IMR-90 (cell line): ENCODE measurements at regions not wholly inside any gene's neighbourhood (a gene's known extent, or its start where the extent isn't known, plus 50 kb on each side); places are given as distances from the start of the nearest gene placed in this dataset.

ENCODE experiments used
- ATAC-seq: fragments of 200-7000 bp; cut with Tn5 transposase; 2 replicates; pipeline ENCODE4 v1.9.1; 2020; ENCODE audit warnings: low read depth, mild to moderate bottlenecking, moderate library complexity
- BruUV-seq: library from RNA; stranded (reverse); fragments of 400-500 nt; replicated peaks from 2 replicates; lab custom pipeline; 2021; lab: Mats Ljungman, UMichigan
- CTCF ChIA-PET: fragments of 300-600 bp; formaldehyde crosslinking; extraction: SDS; loops from one replicate; lab custom pipeline; 2021; ENCODE audit warnings: antibody characterized with exemption; lab: Yijun Ruan, JAX
- POLR2A ChIA-PET: fragments of 300-600 bp; sonication (Branson Sonifier 250); formaldehyde crosslinking; loops from one replicate; lab custom pipeline; 2022; ENCODE audit warnings: antibody characterized with exemption; ENCODE audit not compliant: unreplicated experiment; lab: Charles Lee
- DNase-seq: peaks from one replicate; pipeline ENCODE4 v3.0.0; 2013
- H2AFZ ChIP-seq: replicated peaks from 2 replicates; pipeline ENCODE3; 2013; ENCODE audit warnings: low read length, mild to moderate bottlenecking; ENCODE audit not compliant: poor library complexity
- H2AK5ac ChIP-seq: 2 replicates; pipeline ENCODE4 v1.6.1; 2013; ENCODE audit warnings: low read depth, low read length, inconsistent platforms
- H2AK9ac ChIP-seq: replicated peaks from 2 replicates; pipeline ENCODE3; 2013; ENCODE audit warnings: mild to moderate bottlenecking, low read depth, low read length, moderate library complexity; ENCODE audit not compliant: poor library complexity
- H2BK120ac ChIP-seq: 2 replicates; pipeline ENCODE4 v1.6.1; 2013; ENCODE audit warnings: low read depth, low read length, inconsistent platforms
- H2BK15ac ChIP-seq: 3 replicates; pipeline ENCODE4 v1.6.1; 2013; ENCODE audit warnings: low read depth, low read length, inconsistent platforms
- H2BK20ac ChIP-seq: 2 replicates; pipeline ENCODE4 v1.6.1; 2013; ENCODE audit warnings: low read depth, mild to moderate bottlenecking, inconsistent platforms, low read length, moderate library complexity
- H2BK5ac ChIP-seq: 2 replicates; pipeline ENCODE4 v1.6.1; 2013; ENCODE audit warnings: mild to moderate bottlenecking, low read depth, low read length, inconsistent platforms; ENCODE audit not compliant: poor library complexity, severe bottlenecking
- H3K14ac ChIP-seq: replicated peaks from 2 replicates; pipeline ENCODE4 v1.6.1; 2013; ENCODE audit warnings: low read depth, low read length, inconsistent platforms
- H3K18ac ChIP-seq: 2 replicates; pipeline ENCODE4 v1.6.1; 2013; ENCODE audit warnings: low read depth, low read length, control low read depth
- H3K23ac ChIP-seq: 2 replicates; pipeline ENCODE4 v1.6.1; 2013; ENCODE audit warnings: low read depth, low read length, inconsistent platforms
- H3K27ac ChIP-seq: 2 replicates; pipeline ENCODE4 v1.5.1; 2013; ENCODE audit warnings: mild to moderate bottlenecking, control low read depth, low read length; ENCODE audit not compliant: insufficient read depth
- H3K27me3 ChIP-seq: 2 replicates; pipeline ENCODE4 v1.6.1; 2013; ENCODE audit warnings: low read length; ENCODE audit not compliant: control insufficient read depth, insufficient read depth
- H3K36me3 ChIP-seq: 2 replicates; pipeline ENCODE4 v1.6.1; 2013; ENCODE audit warnings: low read length, mixed read lengths; ENCODE audit not compliant: control insufficient read depth, insufficient read depth
- H3K4ac ChIP-seq: 2 replicates; pipeline ENCODE4 v1.6.1; 2013; ENCODE audit warnings: low read depth, low read length, inconsistent platforms
- H3K4me1 ChIP-seq: 2 replicates; pipeline ENCODE4 v1.6.1; 2013; ENCODE audit warnings: low read length, mixed read lengths; ENCODE audit not compliant: control insufficient read depth, insufficient read depth
- H3K4me2 ChIP-seq: 2 replicates; pipeline ENCODE4 v1.6.1; 2013; ENCODE audit warnings: low read depth, mild to moderate bottlenecking, control low read depth, low read length, moderate library complexity
- H3K4me3 ChIP-seq: 2 replicates; pipeline ENCODE4 v1.5.1; 2013; ENCODE audit warnings: low read depth, mild to moderate bottlenecking, control low read depth, low read length, moderate library complexity; ENCODE audit not compliant: insufficient read depth
- H3K56ac ChIP-seq: 2 replicates; pipeline ENCODE4 v1.6.1; 2013; ENCODE audit warnings: low read length, inconsistent platforms; ENCODE audit not compliant: insufficient read depth; ENCODE audit errors: extremely low read depth
- H3K79me1 ChIP-seq, 2 experiments: 2 replicates each; pipeline ENCODE4 v1.6.1; 2013; ENCODE audit warnings: low read length in 2 of 2, inconsistent platforms in 1 of 2, low read depth in 1 of 2
- H3K9ac ChIP-seq: 2 replicates; pipeline ENCODE4 v1.6.1; 2013; ENCODE audit warnings: low read depth, low read length, control low read depth
- H3K9me1 ChIP-seq: 2 replicates; pipeline ENCODE4 v1.6.1; 2013; ENCODE audit warnings: low read length, inconsistent platforms; ENCODE audit not compliant: insufficient read depth
- H3K9me3 ChIP-seq: 2 replicates; pipeline ENCODE4 v1.6.1; 2013; ENCODE audit warnings: low read length; ENCODE audit not compliant: control insufficient read depth, insufficient read depth
- H4K20me1 ChIP-seq: 2 replicates; pipeline ENCODE4 v1.6.1; 2013; ENCODE audit warnings: low read length, inconsistent platforms; ENCODE audit not compliant: insufficient read depth
- H4K5ac ChIP-seq: 2 replicates; pipeline ENCODE4 v1.6.1; 2013; ENCODE audit warnings: mild to moderate bottlenecking, low read depth, low read length, control low read depth
- H4K8ac ChIP-seq, 2 experiments: 2 replicates each; pipeline ENCODE4 v1.6.1; 2013; ENCODE audit warnings: low read depth in 2 of 2, low read length in 2 of 2, control low read depth in 1 of 2, inconsistent platforms in 1 of 2
- H4K91ac ChIP-seq: 2 replicates; pipeline ENCODE4 v1.6.1; 2013; ENCODE audit warnings: low read depth, low read length, inconsistent platforms; ENCODE audit not compliant: insufficient read depth
- CEBPB ChIP-seq: IDR thresholded peaks from 2 replicates; pipeline ENCODE4 v1.6.1; 2012; ENCODE audit warnings: low read depth, low read length, improper control_type of control experiment
- FOS ChIP-seq: fragments of 150-350 bp; IDR thresholded peaks from 2 replicates; pipeline ENCODE4 v1.6.1; 2016; ENCODE audit warnings: low read depth, low read length
- WGBS, 2 experiments: methylation state at CpG; one replicate each; pipeline versions ENCODE4 v1.1.5 to v1.1.7; 2013; ENCODE audit warnings: missing lambda C conversion rate in 2 of 2; ENCODE audit not compliant: insufficient read length in 1 of 2; ENCODE audit errors: extremely low coverage in 2 of 2; 5-methylcytosine and 5-hydroxymethylcytosine counted together
- dilution Hi-C: fragments of 300-500 bp; cut with HindIII; formaldehyde crosslinking; loops from one replicate; pipeline ENCODE4 v1.14.3; 2018; ENCODE audit warnings: low sequenced_read_pairs; ENCODE audit not compliant: unreplicated experiment
- in situ Hi-C: fragments of 300-500 bp; cut with MboI; formaldehyde crosslinking; loops from 3 replicates; pipeline ENCODE4 v1.14.3; 2019; ENCODE audit warnings: low sequenced_read_pairs, inconsistent platforms, mixed read lengths
- intact Hi-C: fragments of 100-400 bp; cut with micrococcal nuclease; formaldehyde crosslinking; loops from 2 replicates; pipeline ENCODE4 v1.10.0; 2022
- TF ChIP-seq, protein P1 (sequence below): fragments of 150-350 bp; IDR thresholded peaks from 2 replicates; pipeline ENCODE4 v1.6.1; 2017; ENCODE audit warnings: mild to moderate bottlenecking, antibody characterized with exemption, low read length, low read depth

DNA sequence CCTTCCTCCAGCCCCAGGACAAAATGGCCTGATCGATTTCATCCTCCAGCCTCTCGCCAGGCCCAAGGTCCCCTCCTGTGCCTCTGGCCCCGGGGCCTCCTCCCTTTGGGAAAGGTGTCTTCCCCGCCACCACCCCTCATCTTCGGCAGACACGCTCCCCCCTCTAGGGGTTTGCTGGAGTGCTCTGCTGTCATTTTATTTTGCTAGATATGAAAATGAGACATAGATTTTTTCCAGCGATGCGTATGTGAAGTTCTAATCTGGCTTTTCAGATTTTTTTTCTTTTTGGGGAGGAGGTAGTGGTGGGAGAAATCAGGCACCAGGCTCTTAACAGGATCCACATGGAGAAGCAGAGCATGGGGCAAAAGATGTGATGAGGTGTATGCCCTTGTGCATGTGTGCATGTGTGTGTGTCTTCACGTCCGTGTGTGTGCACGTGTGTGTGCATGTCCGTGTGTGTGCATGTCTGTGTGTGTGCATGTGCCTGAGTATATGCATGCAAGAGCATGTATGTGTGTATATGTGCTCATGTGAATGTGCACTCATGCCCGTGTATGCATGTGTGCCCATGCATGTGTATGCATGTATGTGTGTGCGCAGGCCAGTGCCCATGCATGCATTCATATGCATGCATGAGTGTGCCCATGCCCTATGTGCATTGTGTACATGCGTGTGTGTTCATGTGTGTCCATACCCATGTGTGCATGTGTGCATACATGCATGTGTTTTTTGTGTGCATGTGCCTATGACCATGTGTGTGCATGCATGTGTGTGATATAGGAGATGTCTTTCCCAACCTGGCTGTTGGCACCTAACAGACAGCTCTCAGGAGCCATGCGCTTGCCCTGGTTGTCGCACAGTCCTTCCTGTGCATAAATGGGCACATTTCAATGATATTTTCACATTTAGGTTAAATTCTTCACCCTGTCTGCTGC lies 203.0 kb downstream of the RBM19 start:
- Histone ChIP-seq H3K4me1 (peaks cover 5% of the 10 kb centered on the region), H3K14ac (no peak overlapping the region), H3K9me1 (peaks cover 4% of the 10 kb centered on the region; the same call in 1 of the 2 replicates), H2BK20ac (no peak overlapping the region), H3K18ac (no peak overlapping the region), H3K23ac (no peak overlapping the region), H2BK5ac (no peak overlapping the region), H3K79me1 (no peaks in the 10 kb centered on the region), H3K4me2 (no peak overlapping the region), H3K27ac (no peak overlapping the region), H4K8ac (no peak overlapping the region), H3K9ac (no peak overlapping the region), H2BK120ac (no peak overlapping the region), H4K20me1 (no peaks in the 10 kb centered on the region), H3K9me3 (no peaks in the 10 kb centered on the region), H4K5ac (no peak overlapping the region), H3K56ac (no peak overlapping the region), H4K91ac (no peak overlapping the region), H3K36me3 (no peaks in the 10 kb centered on the region), H2AK9ac (no peak overlapping the region), H2AFZ (peak overlapping the region; percentile 46), H2BK15ac (no peak overlapping the region), H3K4me3 (no peak overlapping the region), H3K27me3 (peaks cover 14% of the 10 kb centered on the region), H2AK5ac (no peak overlapping the region), H3K4ac (no peak overlapping the region)
- no peak for DNase-seq
- in situ Hi-C loops (no loop called here), dilution Hi-C loops (no loop called here), intact Hi-C loops (no loop called here)
- ChIA-PET CTCF (no interaction called here), POLR2A (no interaction called here)
- WGBS, 2 experiments, result 53% methylated on average over 5 of the region's 17 CpGs; no CpG with 5 or more reads in 1 of the 2 experiments
- no TSS peak for BruUV-seq
- no peak for ATAC-seq
- no peak for TF ChIP-seq CEBPB
- TF ChIP-seq, protein P1, sequence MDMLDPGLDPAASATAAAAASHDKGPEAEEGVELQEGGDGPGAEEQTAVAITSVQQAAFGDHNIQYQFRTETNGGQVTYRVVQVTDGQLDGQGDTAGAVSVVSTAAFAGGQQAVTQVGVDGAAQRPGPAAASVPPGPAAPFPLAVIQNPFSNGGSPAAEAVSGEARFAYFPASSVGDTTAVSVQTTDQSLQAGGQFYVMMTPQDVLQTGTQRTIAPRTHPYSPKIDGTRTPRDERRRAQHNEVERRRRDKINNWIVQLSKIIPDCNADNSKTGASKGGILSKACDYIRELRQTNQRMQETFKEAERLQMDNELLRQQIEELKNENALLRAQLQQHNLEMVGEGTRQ, result no peak
- TF ChIP-seq FOS, result no peak
